Prostate gland (tissue), 2 donors: ENCODE measurements at regions not wholly inside any gene's neighbourhood (a gene's known extent, or its start where the extent isn't known, plus 50 kb on each side); places are given as distances from the start of the nearest gene placed in this dataset.

Experiments
- DNase-seq: peaks from one replicate; pipeline ENCODE4 v3.0.0-alpha.2; 2019; ENCODE audit warnings: low spot score
- H3K27ac ChIP-seq, 2 donors: fragments of 200-600 bp; sonication (generic); 2 replicates each; pipeline ENCODE4 v1.5.1; 2017 to 2019
- H3K27me3 ChIP-seq: fragments of 200-600 bp; sonication (generic); replicated peaks from 2 replicates; pipeline ENCODE4 v1.5.1; 2019; ENCODE audit not compliant: insufficient read depth
- H3K36me3 ChIP-seq, 2 donors: fragments of 200-600 bp; sonication (generic); 1 replicate in 1 of 2; 2 replicates in 1 of 2; pipeline versions ENCODE4 v1.5.1 to v1.8.1; 2017 to 2019
- H3K4me1 ChIP-seq: fragments of 200-600 bp; sonication (generic); replicated peaks from 2 replicates; pipeline ENCODE4 v1.5.1; 2019
- H3K4me3 ChIP-seq, 2 donors: fragments of 200-600 bp; sonication (generic); 2 replicates each; pipeline ENCODE4 v1.5.1; 2017 to 2019
- H3K9me3 ChIP-seq: fragments of 200-600 bp; sonication (generic); 2 replicates; pipeline ENCODE4 v1.5.1; 2017
- POLR2A ChIP-seq: fragments of 450-650 bp; IDR thresholded peaks from one replicate; pipeline ENCODE4 v1.6.1; 2016; ENCODE audit warnings: antibody characterized with exemption, mild to moderate bottlenecking
- POLR2AphosphoS5 ChIP-seq: sonication (generic); formaldehyde crosslinking; IDR thresholded peaks from one replicate; pipeline ENCODE4 v1.6.1; 2017; ENCODE audit warnings: antibody characterized with exemption
- WGBS: methylation state at CpG from one replicate; pipeline ENCODE4 v1.1.5; 2018; 5-methylcytosine and 5-hydroxymethylcytosine counted together
- intact Hi-C: fragments of 100-400 bp; cut with DNase I; formaldehyde crosslinking; loops from one replicate; pipeline ENCODE4 v1.14.2; 2022
- TF ChIP-seq, protein P1 (sequence below), 4 experiments: fragments of 200-600 bp in 2 of 4; fragments of 450-650 bp in 2 of 4; sonication (generic) in 2 of 4; IDR thresholded peaks; 1 replicate in 3 of 4; 2 replicates in 1 of 4; pipeline ENCODE4 v1.5.1; 2016 to 2019; ENCODE audit warnings: antibody characterized with exemption in 4 of 4, mild to moderate bottlenecking in 2 of 4, moderate library complexity in 2 of 4

GRCh38 chr2:137775529-137775928 lies 188.7 kb upstream of the HNMT start:
- DNase-seq = no peak
- WGBS = 8% methylated on average over 3 of the region's 3 CpGs
- intact Hi-C loops = no loop called here

GRCh38 chr2:137776697-137777096 lies 187.6 kb upstream of the HNMT start:
- DNase-seq = no peak
- WGBS = 81% methylated on average over 3 of the region's 3 CpGs
- no peaks in the 10 kb centered on the region for H3K27me3 ChIP-seq
- intact Hi-C loops = no loop called here
- TF ChIP-seq, protein P1, sequence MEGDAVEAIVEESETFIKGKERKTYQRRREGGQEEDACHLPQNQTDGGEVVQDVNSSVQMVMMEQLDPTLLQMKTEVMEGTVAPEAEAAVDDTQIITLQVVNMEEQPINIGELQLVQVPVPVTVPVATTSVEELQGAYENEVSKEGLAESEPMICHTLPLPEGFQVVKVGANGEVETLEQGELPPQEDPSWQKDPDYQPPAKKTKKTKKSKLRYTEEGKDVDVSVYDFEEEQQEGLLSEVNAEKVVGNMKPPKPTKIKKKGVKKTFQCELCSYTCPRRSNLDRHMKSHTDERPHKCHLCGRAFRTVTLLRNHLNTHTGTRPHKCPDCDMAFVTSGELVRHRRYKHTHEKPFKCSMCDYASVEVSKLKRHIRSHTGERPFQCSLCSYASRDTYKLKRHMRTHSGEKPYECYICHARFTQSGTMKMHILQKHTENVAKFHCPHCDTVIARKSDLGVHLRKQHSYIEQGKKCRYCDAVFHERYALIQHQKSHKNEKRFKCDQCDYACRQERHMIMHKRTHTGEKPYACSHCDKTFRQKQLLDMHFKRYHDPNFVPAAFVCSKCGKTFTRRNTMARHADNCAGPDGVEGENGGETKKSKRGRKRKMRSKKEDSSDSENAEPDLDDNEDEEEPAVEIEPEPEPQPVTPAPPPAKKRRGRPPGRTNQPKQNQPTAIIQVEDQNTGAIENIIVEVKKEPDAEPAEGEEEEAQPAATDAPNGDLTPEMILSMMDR (IDR thresholded peaks at IDR 0.05) = no peak
- TF ChIP-seq POLR2AphosphoS5 = no peak
- no peak for TF ChIP-seq POLR2A
- no peak overlapping the region for H3K27ac ChIP-seq
- no peak overlapping the region for H3K4me3 ChIP-seq
- no peaks in the 10 kb centered on the region for H3K4me1 ChIP-seq
- no peaks in the 10 kb centered on the region for H3K36me3 ChIP-seq
- no peaks in the 10 kb centered on the region for H3K9me3 ChIP-seq

More at GRCh38 chr2:137775529-137775928, 188.7 kb upstream of the HNMT start:
- H3K36me3 ChIP-seq = no peaks in the 10 kb centered on the region
- no peak overlapping the region for H3K27ac ChIP-seq
- H3K4me3 ChIP-seq = no peak overlapping the region
- H3K4me1 ChIP-seq = no peaks in the 10 kb centered on the region
- TF ChIP-seq POLR2AphosphoS5 (no peak), POLR2A (no peak)
- TF ChIP-seq, protein P1 (IDR thresholded peaks at IDR 0.05) = no peak
- H3K9me3 ChIP-seq = no peaks in the 10 kb centered on the region
- no peaks in the 10 kb centered on the region for H3K27me3 ChIP-seq

- no peak overlapping the region for H3K4me3 ChIP-seq
- TF ChIP-seq, protein P1 (IDR thresholded peaks at IDR 0.05) = no peak
- TF ChIP-seq POLR2AphosphoS5 (no peak), POLR2A (no peak)
- no peak overlapping the region for H3K27ac ChIP-seq
- H3K9me3 ChIP-seq = no peaks in the 10 kb centered on the region
- DNase-seq = no peak
- H3K27me3 ChIP-seq = no peaks in the 10 kb centered on the region
- H3K4me1 ChIP-seq = no peaks in the 10 kb centered on the region
- intact Hi-C loops = no loop called here
- no peaks in the 10 kb centered on the region for H3K36me3 ChIP-seq
Observed at GRCh38 chr2:137797641-137798040, 166.6 kb upstream of the HNMT start.

DNA sequence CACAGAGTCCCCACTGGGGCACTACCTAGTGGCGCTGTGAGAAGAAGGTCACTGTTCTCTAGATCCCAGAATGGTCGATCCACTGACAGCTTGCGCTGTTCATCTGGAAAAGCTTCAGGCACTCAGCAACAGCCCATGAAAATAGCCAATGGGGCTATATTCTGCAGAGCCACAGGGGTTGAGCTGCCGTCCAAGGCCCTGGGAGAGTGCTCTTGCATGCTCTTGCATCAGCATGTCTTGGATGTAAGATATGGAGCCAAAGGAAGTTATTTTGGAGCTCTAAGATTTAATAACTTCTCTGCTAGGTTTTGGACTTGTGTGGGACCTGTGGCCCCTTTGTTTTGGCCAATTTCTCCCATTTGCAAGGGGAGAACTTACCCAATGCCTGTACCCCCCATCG lies 164.7 kb upstream of the HNMT start:
- H3K27ac ChIP-seq = no peak overlapping the region
- intact Hi-C loops = no loop called here
- no peaks in the 10 kb centered on the region for H3K36me3 ChIP-seq
- TF ChIP-seq POLR2A = no peak
- no peak for TF ChIP-seq POLR2AphosphoS5
- TF ChIP-seq, protein P1 (IDR thresholded peaks at IDR 0.05) = no peak
- H3K27me3 ChIP-seq = no peaks in the 10 kb centered on the region
- H3K4me3 ChIP-seq = no peak overlapping the region
- H3K9me3 ChIP-seq = no peaks in the 10 kb centered on the region
- no peak for DNase-seq
- H3K4me1 ChIP-seq = no peaks in the 10 kb centered on the region
- WGBS = 93% methylated on average over 5 of the region's 5 CpGs

DNA sequence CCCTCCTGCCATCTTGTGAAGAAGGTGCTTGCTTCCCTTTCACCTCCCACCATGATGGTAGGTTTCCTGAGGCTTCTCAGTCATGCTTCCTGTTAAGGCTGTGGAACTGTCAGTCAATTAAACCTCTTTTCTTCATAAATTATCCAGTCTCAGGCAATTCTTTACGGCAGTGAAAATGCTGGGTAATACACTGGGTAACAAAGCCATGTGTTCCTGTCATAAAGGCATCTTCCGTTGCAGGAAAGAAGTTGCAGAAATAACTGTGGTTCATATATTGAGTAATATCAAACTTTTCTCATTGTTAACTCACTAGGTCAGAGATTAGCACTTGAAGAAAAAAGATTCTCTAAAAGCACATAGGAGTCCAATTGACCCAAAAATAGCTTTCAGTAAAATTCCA lies 163.9 kb upstream of the HNMT start:
- H3K27ac ChIP-seq = no peak overlapping the region
- intact Hi-C loops = no loop called here
- no peaks in the 10 kb centered on the region for H3K27me3 ChIP-seq
- no peaks in the 10 kb centered on the region for H3K9me3 ChIP-seq
- 77% methylated on average over 2 of the region's 2 CpGs for WGBS
- DNase-seq = no peak
- no peaks in the 10 kb centered on the region for H3K4me1 ChIP-seq
- no peak overlapping the region for H3K4me3 ChIP-seq
- no peak for TF ChIP-seq POLR2AphosphoS5
- TF ChIP-seq, protein P1 (IDR thresholded peaks at IDR 0.05) = no peak
- no peak for TF ChIP-seq POLR2A
- no peaks in the 10 kb centered on the region for H3K36me3 ChIP-seq
